ENCODE measurements at regions not wholly inside any gene's neighbourhood (a gene's known extent, or its start where the extent isn't known, plus 50 kb on each side); places are given as distances from the start of the nearest gene placed in this dataset.

GRCh38 chr2:12099374-12099773, 352.9 kb downstream of the LPIN1 start:
- DNase-seq (ENCODE audit: low spot score, unreplicated experiment) = no peak
- no peaks in the 10 kb centered on the region for H3K36me3 Mint-ChIP-seq (ENCODE audit: insufficient read depth)
- H3K9me3 Mint-ChIP-seq (ENCODE audit: low read depth) = no peaks in the 10 kb centered on the region
- TF ChIP-seq CTCF (IDR thresholded peaks at IDR 0.05; ENCODE audit: unreplicated experiment) = no peak
- H3K27ac Mint-ChIP-seq = no peak overlapping the region
- no peak overlapping the region for H3K4me3 Mint-ChIP-seq (ENCODE audit: low read depth)
- no peaks in the 10 kb centered on the region for H3K27me3 Mint-ChIP-seq
- H3K4me1 Mint-ChIP-seq (ENCODE audit: low read depth) = peaks cover 1% of the 10 kb centered on the region

- Mint-ChIP-seq H3K4me3 (ENCODE audit: low read depth) (no peak overlapping the region), H3K4me1 (ENCODE audit: low read depth) (peaks cover 7% of the 10 kb centered on the region), H3K36me3 (ENCODE audit: insufficient read depth) (no peaks in the 10 kb centered on the region)
Observed at GRCh38 chr2:12102679-12103078, 356.2 kb downstream of the LPIN1 start.

GRCh38 chr2:12105180-12105579, 358.7 kb downstream of the LPIN1 start:
- H3K27ac Mint-ChIP-seq = no peak overlapping the region
- no peaks in the 10 kb centered on the region for H3K9me3 Mint-ChIP-seq (ENCODE audit: low read depth)
- TF ChIP-seq CTCF (IDR thresholded peaks at IDR 0.05; ENCODE audit: unreplicated experiment) = no peak
- H3K4me1 Mint-ChIP-seq (ENCODE audit: low read depth) = peaks cover 13% of the 10 kb centered on the region
- no peak for DNase-seq (ENCODE audit: low spot score, unreplicated experiment)
- H3K4me3 Mint-ChIP-seq (ENCODE audit: low read depth) = no peak overlapping the region
- H3K36me3 Mint-ChIP-seq (ENCODE audit: insufficient read depth) = no peaks in the 10 kb centered on the region
- no peaks in the 10 kb centered on the region for H3K27me3 Mint-ChIP-seq

More at GRCh38 chr2:12102679-12103078, 356.2 kb downstream of the LPIN1 start:
- H3K9me3 Mint-ChIP-seq (ENCODE audit: low read depth) = no peaks in the 10 kb centered on the region
- no peak for DNase-seq (ENCODE audit: low spot score, unreplicated experiment)
- H3K27ac Mint-ChIP-seq = no peak overlapping the region
- no peaks in the 10 kb centered on the region for H3K27me3 Mint-ChIP-seq
- TF ChIP-seq CTCF (IDR thresholded peaks at IDR 0.05; ENCODE audit: unreplicated experiment) = no peak

- Mint-ChIP-seq H3K4me3 (ENCODE audit: low read depth) (no peak overlapping the region), H3K9me3 (ENCODE audit: low read depth) (no peaks in the 10 kb centered on the region), H3K36me3 (ENCODE audit: insufficient read depth) (no peaks in the 10 kb centered on the region), H3K27ac (no peak overlapping the region), H3K4me1 (ENCODE audit: low read depth) (peaks cover 13% of the 10 kb centered on the region), H3K27me3 (no peaks in the 10 kb centered on the region)
- TF ChIP-seq CTCF (IDR thresholded peaks at IDR 0.05; ENCODE audit: unreplicated experiment) = no peak
- DNase-seq (ENCODE audit: low spot score, unreplicated experiment) = no peak
Observed at GRCh38 chr2:12106440-12107080, 360.1 kb downstream of the LPIN1 start.

GRCh38 chr2:12107321-12107720, 360.9 kb downstream of the LPIN1 start:
- DNase-seq (ENCODE audit: low spot score, unreplicated experiment) = no peak
- H3K36me3 Mint-ChIP-seq (ENCODE audit: insufficient read depth) = no peaks in the 10 kb centered on the region
- H3K9me3 Mint-ChIP-seq (ENCODE audit: low read depth) = no peaks in the 10 kb centered on the region
- no peaks in the 10 kb centered on the region for H3K27me3 Mint-ChIP-seq
- H3K27ac Mint-ChIP-seq = no peak overlapping the region
- peaks cover 13% of the 10 kb centered on the region for H3K4me1 Mint-ChIP-seq (ENCODE audit: low read depth)
- no peak for TF ChIP-seq CTCF (IDR thresholded peaks at IDR 0.05; ENCODE audit: unreplicated experiment)
- H3K4me3 Mint-ChIP-seq (ENCODE audit: low read depth) = no peak overlapping the region

All from progenitor cell of endocrine pancreas (in vitro differentiated cells).